Endodermal cell (in vitro differentiated cells): ENCODE measurements at regions not wholly inside any gene's neighbourhood (a gene's known extent, or its start where the extent isn't known, plus 50 kb on each side); places are given as distances from the start of the nearest gene placed in this dataset.

Source experiments
- DNase-seq: peaks from one replicate; pipeline ENCODE4 v3.0.0-alpha.2; 2017
- H3K27ac ChIP-seq: 2 replicates; pipeline ENCODE4 v1.5.1; 2013; ENCODE audit warnings: mild to moderate bottlenecking, low read depth, low read length, moderate library complexity
- H3K27me3 ChIP-seq: 2 replicates; pipeline ENCODE4 v1.6.1; 2013; ENCODE audit warnings: mild to moderate bottlenecking, low read length, moderate library complexity; ENCODE audit not compliant: insufficient read depth, control insufficient read depth, poor library complexity, severe bottlenecking
- H3K36me3 ChIP-seq: 2 replicates; pipeline ENCODE4 v1.7.0; 2013; ENCODE audit warnings: mild to moderate bottlenecking, low read length, moderate library complexity; ENCODE audit not compliant: control insufficient read depth, insufficient read depth
- H3K4me1 ChIP-seq: one replicate; pipeline ENCODE4 v1.7.0; 2013; ENCODE audit warnings: low read length; ENCODE audit not compliant: control insufficient read depth, insufficient read depth
- H3K4me3 ChIP-seq: 2 replicates; pipeline ENCODE4 v1.5.1; 2013; ENCODE audit warnings: mild to moderate bottlenecking, low read length, moderate library complexity
- H3K9ac ChIP-seq: 2 replicates; pipeline ENCODE4 v1.6.1; 2013; ENCODE audit warnings: mild to moderate bottlenecking, low read length, moderate library complexity; ENCODE audit not compliant: poor library complexity, severe bottlenecking; ENCODE audit errors: extremely low read depth
- H3K9me3 ChIP-seq: 2 replicates; pipeline ENCODE4 v1.6.1; 2013; ENCODE audit warnings: mild to moderate bottlenecking, low read length, moderate library complexity; ENCODE audit not compliant: control insufficient read depth
- H3K27ac Mint-ChIP-seq: 2 replicates; pipeline ENCODE4 v1.8.0; 2020; ENCODE audit warnings: mixed read lengths
- H3K27me3 Mint-ChIP-seq: 2 replicates; pipeline ENCODE4 v1.8.0; 2021; ENCODE audit warnings: mild to moderate bottlenecking, mixed read lengths; ENCODE audit not compliant: insufficient read depth
- H3K36me3 Mint-ChIP-seq: 2 replicates; pipeline ENCODE4 v1.8.0; 2020; ENCODE audit warnings: low read depth, mixed read lengths
- H3K4me1 Mint-ChIP-seq: 2 replicates; pipeline ENCODE4 v1.8.0; 2020; ENCODE audit warnings: mixed read lengths
- H3K4me3 Mint-ChIP-seq: 2 replicates; pipeline ENCODE4 v1.8.0; 2020; ENCODE audit warnings: mild to moderate bottlenecking, moderate library complexity, mixed read lengths
- H3K9me3 Mint-ChIP-seq: 2 replicates; pipeline ENCODE4 v1.8.0; 2020; ENCODE audit warnings: mild to moderate bottlenecking, mixed read lengths
- CTCF ChIP-seq: fragments of 200-600 bp; sonication (generic); conservative IDR thresholded peaks from 2 replicates; pipeline ENCODE4 v1.5.0; 2021; ENCODE audit warnings: antibody characterized with exemption, mild to moderate bottlenecking
- WGBS, 2 experiments: methylation state at CpG; one replicate each; pipeline versions ENCODE4 v1.1.5 to v1.1.7; 2013; ENCODE audit warnings: missing lambda C conversion rate in 2 of 2, mixed read lengths in 1 of 2; ENCODE audit not compliant: insufficient coverage in 1 of 2, insufficient read length in 1 of 2; 5-methylcytosine and 5-hydroxymethylcytosine counted together

- Histone ChIP-seq H3K27me3 (peaks cover 36% of the 10 kb centered on the region), H3K4me1 (no peaks in the 10 kb centered on the region), H3K9me3 (no peaks in the 10 kb centered on the region), H3K9ac (no peak overlapping the region), H3K36me3 (no peaks in the 10 kb centered on the region), H3K27ac (no peak overlapping the region), H3K4me3 (no peak overlapping the region)
- Mint-ChIP-seq H3K27me3 (peaks cover 52% of the 10 kb centered on the region), H3K9me3 (peaks cover 3% of the 10 kb centered on the region), H3K4me3 (no peak overlapping the region), H3K4me1 (peaks cover 7% of the 10 kb centered on the region), H3K27ac (no peak overlapping the region), H3K36me3 (no peaks in the 10 kb centered on the region)
- no peak for DNase-seq
- TF ChIP-seq CTCF: no peak
- WGBS, 2 experiments: 94 to 99% methylated on average over 2 to 3 of the region's 3 CpGs
These were observed 434.7 kb downstream of the GATA3 start for GRCh38 chr10:8489232-8489631.

GRCh38 chr10:8489823-8490222, 435.3 kb downstream of the GATA3 start:
- Histone ChIP-seq H3K36me3 (no peaks in the 10 kb centered on the region), H3K4me1 (no peaks in the 10 kb centered on the region), H3K27ac (no peak overlapping the region), H3K4me3 (no peak overlapping the region), H3K9me3 (no peaks in the 10 kb centered on the region), H3K9ac (no peak overlapping the region), H3K27me3 (peaks cover 36% of the 10 kb centered on the region)
- Mint-ChIP-seq H3K4me3 (no peak overlapping the region), H3K9me3 (peaks cover 3% of the 10 kb centered on the region), H3K4me1 (peaks cover 7% of the 10 kb centered on the region), H3K27ac (no peak overlapping the region), H3K36me3 (no peaks in the 10 kb centered on the region), H3K27me3 (peaks cover 56% of the 10 kb centered on the region)
- no peak for DNase-seq
- 71 to 77% methylated on average over 6 of the region's 6 CpGs for WGBS, 2 experiments
- TF ChIP-seq CTCF: no peak

- peaks cover 4% of the 10 kb centered on the region for H3K27me3 ChIP-seq
- DNase-seq: no peak
- H3K36me3 ChIP-seq: no peaks in the 10 kb centered on the region
- no peak overlapping the region for H3K9ac ChIP-seq
- H3K9me3 Mint-ChIP-seq: no peaks in the 10 kb centered on the region
- no peak overlapping the region for H3K4me3 Mint-ChIP-seq
- H3K4me3 ChIP-seq: no peak overlapping the region
- H3K27ac Mint-ChIP-seq: no peak overlapping the region
- peaks cover 19% of the 10 kb centered on the region for H3K4me1 Mint-ChIP-seq
- no peak for TF ChIP-seq CTCF
- peaks cover 19% of the 10 kb centered on the region for H3K27me3 Mint-ChIP-seq
- H3K36me3 Mint-ChIP-seq: no peaks in the 10 kb centered on the region
- H3K9me3 ChIP-seq: no peaks in the 10 kb centered on the region
- no peaks in the 10 kb centered on the region for H3K4me1 ChIP-seq
- H3K27ac ChIP-seq: no peak overlapping the region
- WGBS, 2 experiments: no CpG with 5 or more reads among the region's 1 CpG
These were observed 443.8 kb downstream of the GATA3 start for GRCh38 chr10:8498290-8498689.
